IPS DF 6.9 (cell line): ENCODE measurements at regions not wholly inside any gene's neighbourhood (a gene's known extent, or its start where the extent isn't known, plus 50 kb on each side); places are given as distances from the start of the nearest gene placed in this dataset.

Source experiments
- DNase-seq: peaks from one replicate; pipeline ENCODE4 v3.0.0-alpha.2; 2013; ENCODE audit warnings: low read depth, low spot score
- H3K27ac ChIP-seq: one replicate; pipeline ENCODE4 v1.5.1; 2013; ENCODE audit warnings: low read length, control low read depth
- H3K27me3 ChIP-seq: 2 replicates; pipeline ENCODE4 v1.6.1; 2013; ENCODE audit warnings: mild to moderate bottlenecking, low read length; ENCODE audit not compliant: control insufficient read depth, insufficient read depth
- H3K36me3 ChIP-seq: 2 replicates; pipeline ENCODE4 v1.6.1; 2013; ENCODE audit warnings: low read length; ENCODE audit not compliant: control insufficient read depth, insufficient read depth
- H3K4me1 ChIP-seq: 2 replicates; pipeline ENCODE4 v1.6.1; 2013; ENCODE audit warnings: low read length; ENCODE audit not compliant: control insufficient read depth, insufficient read depth
- H3K4me3 ChIP-seq: 2 replicates; pipeline ENCODE4 v1.5.1; 2013; ENCODE audit warnings: mild to moderate bottlenecking, low read length
- H3K9me3 ChIP-seq: 2 replicates; pipeline ENCODE4 v1.6.1; 2013; ENCODE audit warnings: low read length, inconsistent platforms; ENCODE audit not compliant: control insufficient read depth, insufficient read depth
- WGBS: extraction: QIAGEN DNeasy Blood & Tissue Kit; methylation state at CpG from one replicate; pipeline ENCODE4 v1.1.7; 2013; ENCODE audit warnings: mixed read lengths, missing lambda C conversion rate; ENCODE audit not compliant: insufficient read length, insufficient coverage; 5-methylcytosine and 5-hydroxymethylcytosine counted together

DNA sequence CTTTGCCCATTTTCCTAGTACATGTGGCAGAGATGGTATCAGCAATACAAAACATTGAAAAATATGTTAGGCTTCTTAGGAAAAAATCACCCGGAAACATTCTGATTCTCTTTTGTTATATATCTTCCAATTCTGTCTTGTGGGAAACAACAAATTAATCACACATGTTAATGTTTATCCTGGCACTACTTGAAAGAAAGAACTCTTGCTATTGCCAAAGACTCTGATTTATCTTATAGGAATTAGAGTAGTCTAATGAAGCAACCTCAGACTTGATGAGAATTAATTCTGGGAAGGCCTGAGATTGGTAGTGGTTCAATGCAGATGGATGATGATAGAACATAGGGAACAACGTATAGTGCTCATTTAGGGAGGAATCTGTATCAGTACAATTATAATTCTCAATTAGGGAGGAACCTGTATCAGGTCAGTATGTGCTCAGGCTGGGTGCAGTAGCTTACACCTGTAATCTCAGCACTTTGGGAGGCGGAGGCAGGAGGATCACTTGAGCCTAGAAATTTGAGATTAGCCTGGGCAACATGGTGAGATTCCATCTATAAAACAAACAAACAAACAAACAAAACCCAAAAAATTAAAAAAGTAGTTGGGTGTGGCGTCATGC, 50.7 kb downstream of the TAS2R16 start:
- no peak overlapping the region for H3K4me3 ChIP-seq
- no peaks in the 10 kb centered on the region for H3K27me3 ChIP-seq
- H3K27ac ChIP-seq = no peak overlapping the region
- WGBS = no CpG with 5 or more reads among the region's 4 CpGs
- H3K36me3 ChIP-seq = no peaks in the 10 kb centered on the region
- H3K9me3 ChIP-seq = no peaks in the 10 kb centered on the region
- DNase-seq = no peak
- H3K4me1 ChIP-seq = no peaks in the 10 kb centered on the region; the same call in 1 of the 2 replicates

DNA sequence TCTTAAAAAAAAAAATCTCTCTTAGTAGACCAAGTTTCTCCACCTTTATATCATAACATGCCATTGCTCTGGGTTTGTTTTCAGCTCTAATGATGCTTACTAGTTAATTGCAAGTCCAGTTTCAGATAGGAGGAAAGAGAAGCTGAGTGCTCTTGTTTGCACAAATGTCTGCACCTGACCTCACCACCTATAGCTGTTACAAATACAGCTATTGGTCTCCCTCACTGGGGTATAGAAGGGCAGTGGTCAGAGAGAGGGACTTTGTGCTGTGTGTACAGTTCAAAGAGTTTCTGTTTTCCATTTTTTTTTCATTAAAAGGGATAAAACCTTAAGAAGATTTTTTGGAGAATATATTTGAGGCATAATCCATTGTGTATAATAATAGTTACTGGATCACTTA, 52.7 kb downstream of the TAS2R16 start:
- Histone ChIP-seq H3K9me3 (no peaks in the 10 kb centered on the region), H3K4me3 (no peak overlapping the region), H3K36me3 (no peaks in the 10 kb centered on the region), H3K27ac (no peak overlapping the region), H3K4me1 (no peaks in the 10 kb centered on the region; the same call in 1 of the 2 replicates), H3K27me3 (no peaks in the 10 kb centered on the region)
- DNase-seq = no peak

DNA sequence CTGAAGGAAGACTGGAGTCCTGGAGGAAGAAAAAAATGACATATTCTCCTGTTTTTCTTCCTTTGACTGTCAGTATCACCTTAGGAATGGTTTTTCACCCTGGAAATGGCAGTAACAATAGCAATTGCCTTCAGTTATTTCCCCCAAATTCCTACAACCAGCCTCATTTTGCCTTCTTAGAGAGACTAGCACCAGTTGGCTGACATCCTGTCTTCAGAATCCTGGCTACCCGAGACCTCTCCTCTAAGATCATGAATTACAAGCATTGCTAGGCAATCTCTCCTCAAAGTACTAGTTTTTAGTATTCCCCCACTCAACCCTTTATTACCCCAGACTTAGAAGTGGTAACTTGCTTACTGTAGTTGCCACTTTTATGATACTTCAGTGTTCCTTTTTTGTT, 53.4 kb downstream of the TAS2R16 start:
- Histone ChIP-seq H3K4me1 (no peaks in the 10 kb centered on the region; the same call in 1 of the 2 replicates), H3K9me3 (no peaks in the 10 kb centered on the region), H3K36me3 (no peaks in the 10 kb centered on the region), H3K27ac (no peak overlapping the region), H3K4me3 (no peak overlapping the region), H3K27me3 (no peaks in the 10 kb centered on the region)
- DNase-seq = peak; percentile 11
- WGBS = no CpG with 5 or more reads among the region's 1 CpG
